ENCODE measurements at regions not wholly inside any gene's neighbourhood (a gene's known extent, or its start where the extent isn't known, plus 50 kb on each side); places are given as distances from the start of the nearest gene placed in this dataset.

- DNase-seq (ENCODE audit: low spot score) = no peak
- TF ChIP-seq, protein P1, sequence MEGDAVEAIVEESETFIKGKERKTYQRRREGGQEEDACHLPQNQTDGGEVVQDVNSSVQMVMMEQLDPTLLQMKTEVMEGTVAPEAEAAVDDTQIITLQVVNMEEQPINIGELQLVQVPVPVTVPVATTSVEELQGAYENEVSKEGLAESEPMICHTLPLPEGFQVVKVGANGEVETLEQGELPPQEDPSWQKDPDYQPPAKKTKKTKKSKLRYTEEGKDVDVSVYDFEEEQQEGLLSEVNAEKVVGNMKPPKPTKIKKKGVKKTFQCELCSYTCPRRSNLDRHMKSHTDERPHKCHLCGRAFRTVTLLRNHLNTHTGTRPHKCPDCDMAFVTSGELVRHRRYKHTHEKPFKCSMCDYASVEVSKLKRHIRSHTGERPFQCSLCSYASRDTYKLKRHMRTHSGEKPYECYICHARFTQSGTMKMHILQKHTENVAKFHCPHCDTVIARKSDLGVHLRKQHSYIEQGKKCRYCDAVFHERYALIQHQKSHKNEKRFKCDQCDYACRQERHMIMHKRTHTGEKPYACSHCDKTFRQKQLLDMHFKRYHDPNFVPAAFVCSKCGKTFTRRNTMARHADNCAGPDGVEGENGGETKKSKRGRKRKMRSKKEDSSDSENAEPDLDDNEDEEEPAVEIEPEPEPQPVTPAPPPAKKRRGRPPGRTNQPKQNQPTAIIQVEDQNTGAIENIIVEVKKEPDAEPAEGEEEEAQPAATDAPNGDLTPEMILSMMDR (IDR thresholded peaks at IDR 0.05) = no peak
- Mint-ChIP-seq H3K27ac (ENCODE audit: unreplicated experiment) (no peak overlapping the region), H3K27me3 (ENCODE audit: low read depth) (peaks cover 4% of the 10 kb centered on the region), H3K9me3 (ENCODE audit: low read depth) (no peaks in the 10 kb centered on the region), H3K4me3 (ENCODE audit: unreplicated experiment) (no peak overlapping the region), H3K36me3 (ENCODE audit: low read depth) (no peaks in the 10 kb centered on the region), H3K4me1 (ENCODE audit: low read depth) (no peaks in the 10 kb centered on the region)
These were observed 83.4 kb downstream of the IRX5 start for GRCh38 chr16:55014022-55014421.

DNA sequence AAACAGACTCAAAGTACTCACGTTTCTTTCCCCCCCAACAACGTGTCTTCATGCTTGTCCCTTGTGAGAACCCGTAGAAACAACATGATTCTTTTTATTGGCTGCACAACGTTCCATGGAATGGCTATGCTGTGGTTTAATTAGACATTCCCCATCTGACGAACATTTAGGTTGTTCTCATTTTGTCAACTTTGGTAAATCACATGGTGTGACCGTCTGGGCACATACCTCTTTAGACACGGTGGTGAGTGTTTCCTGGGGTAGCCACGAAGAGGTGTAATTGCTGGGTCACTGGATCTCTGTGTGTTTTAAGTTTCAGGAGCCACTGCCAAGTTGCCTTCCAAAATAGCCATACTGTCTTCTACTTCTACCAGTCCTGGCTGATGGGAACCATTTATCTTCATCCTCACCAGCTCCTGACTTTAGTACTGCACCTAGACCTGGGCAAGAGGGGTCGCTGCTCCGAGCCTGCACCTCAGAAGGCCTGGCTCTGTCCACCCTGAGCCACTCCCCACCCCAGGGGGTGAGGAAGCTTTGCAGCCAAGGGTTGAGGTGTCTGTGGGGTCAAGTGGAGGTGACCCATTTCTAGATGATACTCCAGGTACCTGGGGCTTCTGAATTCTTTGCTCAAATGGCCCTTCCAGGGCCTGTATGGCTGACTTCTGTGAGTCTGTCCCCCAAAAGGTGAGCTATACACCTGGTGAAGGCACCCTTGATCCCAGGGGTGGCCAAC, 84.7 kb downstream of the IRX5 start:
- no peak for DNase-seq (ENCODE audit: low spot score)
- Mint-ChIP-seq H3K27me3 (ENCODE audit: low read depth) (peaks cover 4% of the 10 kb centered on the region), H3K4me3 (ENCODE audit: unreplicated experiment) (no peak overlapping the region), H3K36me3 (ENCODE audit: low read depth) (no peaks in the 10 kb centered on the region), H3K27ac (ENCODE audit: unreplicated experiment) (no peak overlapping the region), H3K4me1 (ENCODE audit: low read depth) (no peaks in the 10 kb centered on the region), H3K9me3 (ENCODE audit: low read depth) (no peaks in the 10 kb centered on the region)
- TF ChIP-seq, protein P1 (IDR thresholded peaks at IDR 0.05) = no peak

DNA sequence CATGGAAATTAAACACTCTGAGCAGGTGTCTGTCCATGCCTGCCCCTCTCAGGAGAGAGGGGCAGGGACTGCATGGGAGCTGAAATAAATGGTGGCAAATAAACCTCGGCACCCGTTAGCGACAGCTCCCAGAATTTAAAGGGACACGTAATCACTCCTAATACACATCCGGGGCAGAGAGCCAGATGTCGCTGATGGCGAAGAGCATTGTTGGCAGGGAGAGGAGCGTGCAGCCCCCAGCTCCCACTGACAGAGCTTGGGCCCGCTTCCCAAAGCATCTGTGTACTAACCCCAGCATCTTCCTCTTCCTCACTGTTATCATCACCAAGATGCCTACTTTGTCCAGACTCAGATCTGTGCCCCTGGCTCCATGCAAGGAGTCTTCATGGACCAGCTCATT, 85.8 kb downstream of the IRX5 start:
- TF ChIP-seq, protein P1 (IDR thresholded peaks at IDR 0.05) = no peak
- no peaks in the 10 kb centered on the region for H3K9me3 Mint-ChIP-seq (ENCODE audit: low read depth)
- no peak overlapping the region for H3K4me3 Mint-ChIP-seq (ENCODE audit: unreplicated experiment)
- H3K4me1 Mint-ChIP-seq (ENCODE audit: low read depth) = no peaks in the 10 kb centered on the region
- H3K36me3 Mint-ChIP-seq (ENCODE audit: low read depth) = no peaks in the 10 kb centered on the region
- H3K27ac Mint-ChIP-seq (ENCODE audit: unreplicated experiment) = no peak overlapping the region
- DNase-seq (ENCODE audit: low spot score) = no peak
- peaks cover 5% of the 10 kb centered on the region for H3K27me3 Mint-ChIP-seq (ENCODE audit: low read depth)

GRCh38 chr16:55017321-55017720, 86.7 kb downstream of the IRX5 start:
- Mint-ChIP-seq H3K27me3 (ENCODE audit: low read depth) (peaks cover 10% of the 10 kb centered on the region), H3K27ac (ENCODE audit: unreplicated experiment) (no peak overlapping the region), H3K36me3 (ENCODE audit: low read depth) (no peaks in the 10 kb centered on the region), H3K9me3 (ENCODE audit: low read depth) (no peaks in the 10 kb centered on the region), H3K4me3 (ENCODE audit: unreplicated experiment) (no peak overlapping the region), H3K4me1 (ENCODE audit: low read depth) (no peaks in the 10 kb centered on the region)
- TF ChIP-seq, protein P1 (IDR thresholded peaks at IDR 0.05) = no peak
- no peak for DNase-seq (ENCODE audit: low spot score)

GRCh38 chr16:55018881-55019280, 88.2 kb downstream of the IRX5 start:
- no peaks in the 10 kb centered on the region for H3K9me3 Mint-ChIP-seq (ENCODE audit: low read depth)
- H3K36me3 Mint-ChIP-seq (ENCODE audit: low read depth) = no peaks in the 10 kb centered on the region
- H3K4me3 Mint-ChIP-seq (ENCODE audit: unreplicated experiment) = no peak overlapping the region
- no peak for DNase-seq (ENCODE audit: low spot score)
- TF ChIP-seq, protein P1 (IDR thresholded peaks at IDR 0.05) = no peak
- H3K27me3 Mint-ChIP-seq (ENCODE audit: low read depth) = peaks cover 14% of the 10 kb centered on the region
- H3K4me1 Mint-ChIP-seq (ENCODE audit: low read depth) = no peaks in the 10 kb centered on the region
- no peak overlapping the region for H3K27ac Mint-ChIP-seq (ENCODE audit: unreplicated experiment)
